Activated naive CD8-positive, alpha-beta T cell treated with anti-CD3 and anti-CD28 coated beads, Interleukin-2, amount 10 ng/mL, durations not matched to agents 7 days and 5 days (primary cell): ENCODE measurements at regions not wholly inside any gene's neighbourhood (a gene's known extent, or its start where the extent isn't known, plus 50 kb on each side); places are given as distances from the start of the nearest gene placed in this dataset.

ENCODE experiments used
- ATAC-seq: fragments of 150-1000 bp; cut with Tn5 transposase; one replicate; pipeline ENCODE4 v1.10.0; 2021; ENCODE audit warnings: low read depth, moderate library complexity
- POLR2A ChIA-PET: fragments of 350-600 bp; sonication (Branson Sonifier 250); formaldehyde crosslinking; loops from one replicate; lab custom pipeline; 2021; ENCODE audit warnings: antibody characterized with exemption; lab: Charles Lee
- DNase-seq: peaks from one replicate; pipeline ENCODE4 v3.0.0; 2021
- H3K27ac Mint-ChIP-seq: one replicate; pipeline ENCODE4 v1.8.0; 2022; ENCODE audit warnings: mild to moderate bottlenecking, mixed read lengths
- H3K27me3 Mint-ChIP-seq: one replicate; pipeline ENCODE4 v1.8.0; 2022; ENCODE audit warnings: mild to moderate bottlenecking, moderate library complexity, mixed read lengths
- H3K36me3 Mint-ChIP-seq: one replicate; pipeline ENCODE4 v1.8.0; 2021; ENCODE audit warnings: mild to moderate bottlenecking, mixed read lengths
- H3K4me1 Mint-ChIP-seq: one replicate; pipeline ENCODE4 v1.8.0; 2021; ENCODE audit warnings: mixed read lengths
- H3K4me3 Mint-ChIP-seq: one replicate; pipeline ENCODE4 v1.8.0; 2022; ENCODE audit warnings: mild to moderate bottlenecking, moderate library complexity, mixed read lengths
- H3K9me3 Mint-ChIP-seq: one replicate; pipeline ENCODE4 v1.8.0; 2021; ENCODE audit warnings: mixed read lengths

DNA sequence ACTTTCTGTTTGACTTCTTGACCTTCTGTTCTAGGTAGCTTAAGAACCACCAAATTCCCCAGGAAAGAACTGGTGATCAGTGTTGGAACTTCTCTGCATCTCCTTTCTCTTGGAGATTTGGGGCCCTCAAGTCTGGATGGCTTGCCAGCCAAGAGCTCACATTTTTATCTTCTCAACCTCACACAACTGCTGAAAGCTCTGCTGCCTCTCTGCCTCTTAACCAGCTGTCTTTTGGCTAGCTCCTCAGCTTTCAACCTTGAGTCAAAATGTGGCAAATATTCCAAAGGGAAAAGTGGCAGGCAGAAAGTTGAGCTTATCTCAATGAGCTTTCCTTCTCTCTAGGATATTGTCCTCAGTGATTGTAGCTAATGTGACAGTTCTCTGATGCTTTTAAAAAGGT lies 89.2 kb upstream of the CCDC190 start:
- DNase-seq, result no peak
- Mint-ChIP-seq H3K36me3 (no peaks in the 10 kb centered on the region), H3K9me3 (no peaks in the 10 kb centered on the region), H3K4me1 (no peaks in the 10 kb centered on the region), H3K27ac (no peak overlapping the region), H3K27me3 (peaks cover 4% of the 10 kb centered on the region), H3K4me3 (no peak overlapping the region)
- POLR2A ChIA-PET, result no interaction called here
- no peak for ATAC-seq

DNA sequence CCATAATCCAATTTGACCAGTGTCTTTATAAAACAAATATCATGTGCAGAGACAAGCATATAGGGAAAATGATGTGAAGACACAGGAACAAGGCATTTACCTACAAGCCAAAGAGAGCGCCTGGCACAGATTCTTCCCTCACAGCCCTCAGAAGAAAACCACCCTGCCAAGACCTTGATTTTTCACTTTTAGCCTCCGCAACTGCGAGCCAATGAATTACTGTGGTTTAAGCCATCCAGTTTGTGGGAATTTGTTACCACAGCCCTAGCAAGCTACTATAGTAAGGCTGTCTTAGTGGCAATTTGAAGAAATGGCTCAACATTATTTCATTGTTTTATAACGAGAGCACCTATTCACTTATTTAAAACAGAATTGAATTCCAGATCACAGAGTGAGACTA lies 85.7 kb upstream of the CCDC190 start:
- Mint-ChIP-seq H3K4me3 (no peak overlapping the region), H3K27ac (no peak overlapping the region), H3K4me1 (no peaks in the 10 kb centered on the region), H3K27me3 (peaks cover 10% of the 10 kb centered on the region), H3K9me3 (no peaks in the 10 kb centered on the region), H3K36me3 (no peaks in the 10 kb centered on the region)
- DNase-seq (no peak), ATAC-seq (no peak)
- POLR2A ChIA-PET, result no interaction called here

GRCh38 chr1:162944974-162945674 lies 84.1 kb upstream of the CCDC190 start:
- no peaks in the 10 kb centered on the region for H3K4me1 Mint-ChIP-seq
- ATAC-seq (no peak), DNase-seq (no peak)
- no peaks in the 10 kb centered on the region for H3K36me3 Mint-ChIP-seq
- H3K4me3 Mint-ChIP-seq, result no peak overlapping the region
- no peak overlapping the region for H3K27ac Mint-ChIP-seq
- POLR2A ChIA-PET, result no interaction called here
- peaks cover 12% of the 10 kb centered on the region for H3K27me3 Mint-ChIP-seq
- H3K9me3 Mint-ChIP-seq, result no peaks in the 10 kb centered on the region

GRCh38 chr1:162943622-162944021 lies 82.6 kb upstream of the CCDC190 start:
- no peak for DNase-seq
- no peak for ATAC-seq
- Mint-ChIP-seq H3K36me3 (no peaks in the 10 kb centered on the region), H3K4me1 (no peaks in the 10 kb centered on the region), H3K4me3 (no peak overlapping the region), H3K9me3 (no peaks in the 10 kb centered on the region), H3K27ac (no peak overlapping the region), H3K27me3 (peaks cover 12% of the 10 kb centered on the region)
- POLR2A ChIA-PET, result no interaction called here

GRCh38 chr1:162942916-162943559 lies 82.1 kb upstream of the CCDC190 start:
- peaks cover 12% of the 10 kb centered on the region for H3K27me3 Mint-ChIP-seq
- DNase-seq (no peak), ATAC-seq (no peak)
- no peak overlapping the region for H3K27ac Mint-ChIP-seq
- POLR2A ChIA-PET, result no interaction called here
- H3K36me3 Mint-ChIP-seq, result no peaks in the 10 kb centered on the region
- no peaks in the 10 kb centered on the region for H3K4me1 Mint-ChIP-seq
- H3K4me3 Mint-ChIP-seq, result no peak overlapping the region
- H3K9me3 Mint-ChIP-seq, result no peaks in the 10 kb centered on the region

DNA sequence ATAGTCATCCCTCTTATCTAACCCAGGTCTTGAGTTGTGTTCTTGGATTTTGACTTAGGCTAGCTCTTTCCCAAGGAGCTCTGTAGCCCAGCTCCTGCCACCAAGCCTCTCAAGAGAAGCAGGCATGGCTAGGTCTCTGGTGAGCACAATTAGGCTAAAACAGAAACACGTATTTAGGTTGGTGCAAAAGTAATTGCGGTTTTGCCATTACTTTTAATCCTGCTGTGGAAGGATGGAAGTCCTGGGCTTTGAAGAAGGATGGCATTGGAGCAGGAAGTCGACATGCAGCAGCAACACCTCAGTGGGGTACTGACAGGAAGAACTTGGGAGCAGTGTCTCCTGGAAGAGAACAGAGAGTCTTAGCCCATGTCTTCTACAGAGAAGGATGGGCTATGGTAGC lies 80.0 kb upstream of the CCDC190 start:
- Mint-ChIP-seq H3K27ac (no peak overlapping the region), H3K4me3 (no peak overlapping the region), H3K27me3 (peaks cover 16% of the 10 kb centered on the region), H3K9me3 (no peaks in the 10 kb centered on the region), H3K4me1 (no peaks in the 10 kb centered on the region), H3K36me3 (no peaks in the 10 kb centered on the region)
- DNase-seq (no peak), ATAC-seq (no peak)
- POLR2A ChIA-PET, result no interaction called here

DNA sequence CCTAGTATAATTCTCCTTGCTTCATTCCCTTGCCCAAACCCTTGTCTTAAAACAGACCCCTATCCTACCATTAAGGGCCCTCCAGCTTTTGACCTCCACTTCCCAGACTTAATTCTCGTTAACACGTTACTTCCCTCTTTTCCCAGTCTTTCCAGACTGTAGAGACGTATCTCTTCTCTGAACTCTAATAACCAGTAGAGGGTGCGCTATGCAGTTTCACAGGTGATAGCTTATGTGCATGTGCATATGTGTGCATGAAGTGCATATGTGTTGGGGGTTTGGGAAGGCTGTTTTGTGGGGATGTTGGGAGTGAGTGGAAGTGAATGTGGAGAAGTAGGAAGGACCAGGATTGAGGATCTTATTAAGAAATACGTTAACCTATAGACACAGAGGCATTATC lies 78.1 kb upstream of the CCDC190 start:
- POLR2A ChIA-PET, result no interaction called here
- no peaks in the 10 kb centered on the region for H3K9me3 Mint-ChIP-seq
- ATAC-seq, result no peak

GRCh38 chr1:162937716-162938395 lies 76.9 kb upstream of the CCDC190 start:
- Mint-ChIP-seq H3K27ac (no peak overlapping the region), H3K36me3 (no peaks in the 10 kb centered on the region), H3K4me1 (no peaks in the 10 kb centered on the region), H3K9me3 (no peaks in the 10 kb centered on the region), H3K4me3 (no peak overlapping the region), H3K27me3 (peaks cover 19% of the 10 kb centered on the region)
- DNase-seq (no peak), ATAC-seq (no peak)
- POLR2A ChIA-PET, result no interaction called here

More for the DNA sequence above, 78.1 kb upstream of the CCDC190 start:
- H3K4me3 Mint-ChIP-seq, result no peak overlapping the region
- H3K4me1 Mint-ChIP-seq, result no peaks in the 10 kb centered on the region
- no peak for DNase-seq
- H3K27me3 Mint-ChIP-seq, result peaks cover 17% of the 10 kb centered on the region
- no peaks in the 10 kb centered on the region for H3K36me3 Mint-ChIP-seq
- H3K27ac Mint-ChIP-seq, result no peak overlapping the region

DNA sequence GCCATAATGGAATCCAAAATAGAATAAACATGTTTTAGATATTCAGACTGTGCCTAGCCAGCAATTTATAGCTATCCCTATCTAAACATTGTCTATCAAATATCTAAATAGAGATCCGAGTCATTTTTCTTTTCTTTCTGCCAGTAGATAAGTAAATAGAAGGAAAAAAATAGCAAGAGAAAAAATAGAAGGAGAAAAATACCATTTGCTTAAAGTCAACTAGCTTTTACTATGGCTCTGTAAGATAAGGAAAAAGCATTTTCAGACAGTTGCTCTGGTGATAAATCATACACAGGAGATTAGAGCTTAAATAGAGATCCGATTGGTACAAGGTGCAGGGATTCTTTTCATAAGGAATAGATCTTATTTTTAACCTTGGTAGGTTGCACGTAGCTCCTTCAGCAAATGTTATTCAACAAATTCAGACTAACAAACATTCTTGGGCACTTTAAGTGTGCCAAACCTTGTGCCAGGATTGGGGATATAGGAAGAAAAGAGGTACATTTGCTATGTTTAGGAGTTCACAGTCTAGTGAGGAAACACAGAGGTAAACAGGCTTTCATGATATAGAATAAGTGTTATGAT lies 70.1 kb upstream of the CCDC190 start:
- no peak for DNase-seq
- Mint-ChIP-seq H3K36me3 (no peaks in the 10 kb centered on the region), H3K4me1 (no peaks in the 10 kb centered on the region), H3K27me3 (peaks cover 20% of the 10 kb centered on the region), H3K9me3 (no peaks in the 10 kb centered on the region), H3K27ac (no peak overlapping the region), H3K4me3 (no peak overlapping the region)
- POLR2A ChIA-PET, result no interaction called here
- ATAC-seq, result no peak

- H3K9me3 Mint-ChIP-seq, result no peaks in the 10 kb centered on the region
- no peak overlapping the region for H3K27ac Mint-ChIP-seq
- H3K4me3 Mint-ChIP-seq, result no peak overlapping the region
- H3K4me1 Mint-ChIP-seq, result no peaks in the 10 kb centered on the region
- ATAC-seq (no peak), DNase-seq (no peak)
- POLR2A ChIA-PET, result no interaction called here
- peaks cover 21% of the 10 kb centered on the region for H3K27me3 Mint-ChIP-seq
- no peaks in the 10 kb centered on the region for H3K36me3 Mint-ChIP-seq
These were observed 69.6 kb upstream of the CCDC190 start for GRCh38 chr1:162930532-162930931.

GRCh38 chr1:162929177-162929576 lies 68.2 kb upstream of the CCDC190 start:
- H3K27ac Mint-ChIP-seq, result no peak overlapping the region

DNA sequence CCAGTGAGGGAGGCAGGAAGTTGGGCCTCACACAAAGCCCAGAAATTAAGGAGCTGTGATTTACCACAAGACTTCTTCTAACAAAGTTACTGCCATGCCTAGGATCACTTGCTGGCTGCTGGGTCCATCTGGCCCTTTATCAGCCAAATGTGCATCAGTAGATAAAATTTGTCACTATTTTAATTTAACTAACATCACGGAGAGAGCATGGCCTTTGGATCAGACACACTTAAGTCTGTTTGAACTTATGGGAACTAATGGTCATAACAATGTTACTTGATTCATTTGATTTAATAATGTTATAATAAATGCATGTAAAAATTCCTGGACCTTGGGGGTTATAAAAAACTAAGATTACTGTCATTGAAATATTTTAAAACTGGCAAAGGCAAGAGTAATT lies 67.2 kb upstream of the CCDC190 start:
- H3K27me3 Mint-ChIP-seq, result peaks cover 22% of the 10 kb centered on the region
- H3K36me3 Mint-ChIP-seq, result no peaks in the 10 kb centered on the region
- DNase-seq, result no peak
- POLR2A ChIA-PET, result no interaction called here
- no peak overlapping the region for H3K27ac Mint-ChIP-seq
- H3K9me3 Mint-ChIP-seq, result no peaks in the 10 kb centered on the region
- H3K4me3 Mint-ChIP-seq, result no peak overlapping the region
- ATAC-seq, result no peak
- H3K4me1 Mint-ChIP-seq, result no peaks in the 10 kb centered on the region

More at GRCh38 chr1:162929177-162929576, 68.2 kb upstream of the CCDC190 start:
- no peaks in the 10 kb centered on the region for H3K4me1 Mint-ChIP-seq
- H3K9me3 Mint-ChIP-seq, result no peaks in the 10 kb centered on the region
- ATAC-seq (no peak), DNase-seq (no peak)
- POLR2A ChIA-PET, result no interaction called here
- no peak overlapping the region for H3K4me3 Mint-ChIP-seq
- H3K36me3 Mint-ChIP-seq, result no peaks in the 10 kb centered on the region
- peaks cover 24% of the 10 kb centered on the region for H3K27me3 Mint-ChIP-seq

GRCh38 chr1:162927421-162927820 lies 66.4 kb upstream of the CCDC190 start:
- DNase-seq (no peak), ATAC-seq (no peak)
- no peak overlapping the region for H3K27ac Mint-ChIP-seq
- no peaks in the 10 kb centered on the region for H3K36me3 Mint-ChIP-seq
- no peaks in the 10 kb centered on the region for H3K4me1 Mint-ChIP-seq
- H3K4me3 Mint-ChIP-seq, result no peak overlapping the region
- H3K9me3 Mint-ChIP-seq, result no peaks in the 10 kb centered on the region
- POLR2A ChIA-PET, result interaction anchor here (0.6 kb wide), 1 partner anchor 326 kb away, joined by 4 read pairs; no protein-coding TSS in a partner anchor
- peaks cover 19% of the 10 kb centered on the region for H3K27me3 Mint-ChIP-seq
